NCI-H526 (cell line): ENCODE measurements at regions not wholly inside any gene's neighbourhood (a gene's known extent, or its start where the extent isn't known, plus 50 kb on each side); places are given as distances from the start of the nearest gene placed in this dataset.
"Not testable (repeated sequence)": the region's sequence is repeated elsewhere in the genome, so short reads cannot be mapped to it uniquely, and the experiment has no call there.

Experiments used
- DNase-seq, 2 experiments: peaks; one replicate each; lab custom pipeline; 2025; lab: John Stamatoyannopoulos, UW

DNA sequence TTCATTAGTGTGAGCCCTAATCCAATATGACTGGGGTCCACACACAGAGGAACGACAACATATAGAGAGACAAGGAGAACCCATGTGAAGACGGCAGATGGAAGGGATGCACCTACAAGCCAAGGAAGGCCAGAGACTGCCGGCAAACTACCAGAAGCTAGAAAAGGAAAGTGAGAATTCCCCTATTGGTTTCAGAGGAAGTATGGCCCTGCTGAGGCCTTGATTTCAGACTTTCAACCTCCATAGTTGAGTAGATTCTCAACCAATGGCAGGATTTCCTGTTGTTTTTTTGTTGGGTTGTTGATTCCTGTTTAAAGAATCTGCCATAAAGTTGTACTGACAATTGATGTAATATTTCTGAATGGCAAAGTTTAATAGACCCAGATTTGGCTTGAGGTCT, 241.5 kb downstream of the SATB2 start:
- DNase-seq, result no peak

DNA sequence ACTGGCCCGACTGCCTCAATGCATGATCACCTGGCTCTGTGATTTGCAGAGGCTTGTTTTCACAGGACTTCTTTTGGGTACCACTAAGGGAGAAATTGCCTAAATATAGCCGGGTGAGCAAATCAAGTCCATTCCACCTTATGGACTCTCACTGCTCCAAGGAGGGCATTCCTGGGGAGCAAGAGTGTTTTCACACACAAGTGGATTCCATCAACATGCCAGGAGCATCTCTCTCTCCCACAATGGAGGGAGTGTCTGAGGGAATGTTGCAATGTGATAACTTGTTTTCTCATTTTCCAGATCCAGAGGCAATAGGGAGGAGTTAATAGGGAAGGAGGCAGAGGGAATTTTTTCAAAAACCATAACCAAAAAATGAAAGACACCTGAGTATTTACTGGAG, 250.7 kb downstream of the SATB2 start:
- DNase-seq, result no peak

DNA sequence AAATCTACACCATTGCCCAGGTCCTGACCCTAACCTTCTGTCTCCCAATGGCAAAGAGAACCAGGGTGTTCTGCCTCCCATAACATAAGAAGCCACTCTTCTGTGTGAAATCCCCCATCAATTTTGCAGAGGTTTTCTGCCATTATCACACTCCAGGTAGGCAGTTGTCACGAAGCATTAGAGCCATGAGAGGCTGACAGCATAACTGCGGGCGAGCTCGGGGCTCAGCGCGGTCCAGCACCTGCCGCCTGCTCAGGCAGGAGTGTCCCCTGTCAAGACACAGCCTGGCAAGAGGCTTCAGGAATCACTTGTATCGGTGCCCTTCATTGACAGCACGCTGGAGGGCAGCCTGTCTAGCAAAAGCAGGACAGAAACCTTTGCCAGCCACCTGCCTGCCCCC, 251.2 kb downstream of the SATB2 start:
- DNase-seq, result no peak

DNA sequence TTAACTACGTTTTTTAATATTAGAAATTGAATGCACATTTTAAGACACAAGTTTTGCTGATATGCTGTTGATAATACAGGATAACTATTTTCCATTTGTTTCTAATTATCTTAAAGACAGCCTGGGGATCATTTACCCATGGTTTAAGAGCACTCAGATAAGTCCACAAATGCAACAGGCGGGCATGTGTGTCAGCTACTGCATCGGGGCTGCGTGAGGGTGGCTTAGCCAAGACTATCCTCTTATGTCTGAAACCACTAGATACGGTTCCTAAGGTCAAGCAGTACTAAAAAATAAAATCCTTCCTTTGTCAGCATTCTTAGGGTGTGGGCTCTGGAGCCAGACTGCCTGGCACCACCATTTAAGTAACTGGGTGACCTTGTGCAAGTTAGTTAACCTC, 254.8 kb downstream of the SATB2 start:
- no peak for DNase-seq

DNA sequence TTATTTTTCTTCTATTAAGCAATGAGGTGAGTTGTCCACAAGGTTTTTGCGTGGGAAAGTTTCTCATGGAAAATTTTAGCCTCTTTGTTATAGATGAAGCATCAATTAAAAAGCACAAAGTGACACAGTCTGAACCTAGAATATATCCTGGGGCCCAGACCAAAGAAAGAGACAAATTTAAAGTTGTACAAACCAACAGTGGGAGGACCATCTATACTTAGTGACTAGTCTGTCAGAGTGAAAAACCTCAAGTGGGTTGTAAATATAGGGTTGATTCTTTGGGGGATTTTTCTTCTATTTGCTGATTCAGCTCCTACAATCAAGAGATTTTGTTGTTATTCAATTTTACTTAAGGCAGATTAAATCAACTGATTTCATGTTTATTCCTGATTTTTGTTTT, 256.2 kb downstream of the SATB2 start:
- no peak for DNase-seq

DNA sequence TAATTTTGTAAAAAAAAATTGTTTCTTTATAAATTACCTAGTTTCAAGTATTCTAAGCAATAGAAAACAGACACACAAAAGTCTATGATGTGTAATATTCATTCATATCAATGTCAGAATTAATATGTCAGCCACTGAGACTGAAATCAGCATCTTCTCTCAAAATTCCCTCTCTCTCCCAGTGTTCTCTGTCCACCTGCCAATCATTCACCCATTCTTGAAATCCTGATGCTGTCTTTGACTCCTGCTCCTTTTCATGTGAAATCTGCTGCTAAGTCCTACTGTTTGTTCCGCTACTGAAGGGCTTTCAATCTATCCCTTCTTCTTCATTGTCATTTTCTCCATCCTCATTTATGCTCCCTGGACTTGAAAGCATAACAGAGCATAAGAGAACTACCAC, 257.9 kb downstream of the SATB2 start:
- no peak for DNase-seq

DNA sequence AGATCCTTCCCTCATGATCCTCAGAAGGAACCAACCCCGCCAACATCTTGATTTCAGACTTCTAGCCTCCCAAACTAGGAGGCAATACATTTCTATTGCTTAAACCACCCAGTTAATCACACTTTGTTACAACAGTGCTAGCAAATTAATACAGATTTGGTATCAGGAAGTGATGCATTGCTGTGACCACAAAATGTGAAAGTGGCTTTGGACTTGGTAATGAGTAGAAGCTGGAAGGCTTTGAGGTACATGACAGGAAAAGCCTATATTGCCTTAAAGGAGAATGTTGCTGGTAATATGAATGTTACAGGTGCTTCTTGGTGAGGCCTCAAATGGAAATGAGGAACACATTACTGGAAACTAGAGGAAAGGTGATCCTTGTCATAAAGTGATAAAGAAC, 260.3 kb downstream of the SATB2 start:
- no peak for DNase-seq

DNA sequence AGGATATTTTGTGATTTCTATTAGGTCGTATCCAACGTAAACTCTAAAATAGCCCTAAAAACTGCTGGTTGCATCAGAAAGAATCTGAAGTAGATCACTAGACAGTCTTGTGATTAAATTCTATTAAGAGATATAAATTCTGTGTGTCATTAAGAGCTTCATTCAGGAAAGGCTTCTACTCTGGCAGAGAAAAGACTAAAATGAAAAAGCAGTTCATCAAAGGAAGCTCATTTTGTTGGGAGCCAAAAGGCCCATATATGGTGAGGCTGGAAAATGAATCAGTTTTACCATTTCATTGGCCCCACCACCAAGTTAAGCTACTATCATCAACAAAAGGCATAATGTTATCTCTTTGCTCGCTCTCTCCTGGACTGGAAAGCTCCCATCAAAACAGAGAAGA, 261.1 kb downstream of the SATB2 start:
- DNase-seq, result no peak

DNA sequence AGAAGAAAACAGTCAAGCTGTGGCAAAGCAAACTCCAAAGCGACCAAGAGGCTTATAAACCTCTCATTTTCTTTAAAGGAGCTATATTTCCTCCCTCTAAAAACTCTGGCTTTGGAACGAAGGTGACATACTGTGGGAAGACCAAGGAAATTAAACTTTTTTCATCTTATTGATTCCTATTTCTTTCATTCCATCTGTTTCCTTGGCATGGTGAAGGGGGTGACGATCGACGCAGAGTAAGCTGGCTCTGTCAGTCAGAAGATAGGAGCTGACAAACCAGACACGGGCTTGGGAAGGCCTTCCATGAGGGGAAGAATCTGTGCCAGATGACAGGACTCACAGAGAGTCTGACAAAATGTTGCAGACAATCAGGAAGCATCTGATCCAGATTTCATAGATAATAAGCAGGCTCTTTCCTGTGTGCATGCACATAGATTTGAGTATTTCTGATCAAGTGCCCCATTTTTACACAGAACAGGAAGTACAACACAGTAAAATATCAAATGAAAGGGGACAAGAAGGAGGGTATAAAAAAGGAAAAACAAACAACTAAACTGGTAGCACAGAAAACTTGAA, 261.7 kb downstream of the SATB2 start:
- no peak for DNase-seq

DNA sequence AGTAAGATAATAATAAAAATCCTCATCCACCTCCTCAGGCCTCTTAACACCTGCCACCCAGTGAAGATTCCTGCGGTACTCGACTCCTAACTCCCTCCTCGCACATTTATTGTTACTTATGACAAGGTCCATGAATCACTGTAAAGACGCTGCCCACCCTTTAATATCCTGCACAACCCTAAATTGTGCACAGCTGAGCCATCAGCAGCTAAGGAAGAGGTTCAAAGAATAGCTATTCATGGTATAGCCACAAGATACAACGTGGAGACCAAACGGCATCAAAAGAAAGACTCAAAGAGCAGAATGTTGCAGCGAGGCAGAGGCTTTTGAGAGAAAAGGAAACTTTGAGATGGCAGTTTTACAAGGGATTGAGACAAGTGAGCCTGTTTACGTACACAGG, 266.3 kb downstream of the SATB2 start:
- no peak for DNase-seq

DNA sequence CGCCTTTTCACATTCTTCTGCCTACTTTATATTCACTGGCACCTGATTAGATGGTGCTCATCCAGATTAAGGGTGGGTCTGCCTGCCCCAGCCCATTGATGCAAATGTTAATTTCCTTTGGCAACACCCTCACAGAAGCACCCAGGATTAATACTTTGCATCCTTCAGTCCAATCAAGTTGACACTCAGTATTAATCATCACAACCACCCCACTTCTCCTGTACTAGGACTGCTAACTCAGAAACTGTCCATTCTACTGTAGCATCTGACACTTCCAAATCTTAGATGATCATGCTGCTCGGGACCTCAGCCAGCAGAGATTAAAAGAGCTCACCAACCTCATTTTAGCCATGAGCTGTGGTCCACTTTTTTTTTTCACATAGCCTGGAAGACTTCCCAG, 268.5 kb downstream of the SATB2 start:
- DNase-seq, result no peak

DNA sequence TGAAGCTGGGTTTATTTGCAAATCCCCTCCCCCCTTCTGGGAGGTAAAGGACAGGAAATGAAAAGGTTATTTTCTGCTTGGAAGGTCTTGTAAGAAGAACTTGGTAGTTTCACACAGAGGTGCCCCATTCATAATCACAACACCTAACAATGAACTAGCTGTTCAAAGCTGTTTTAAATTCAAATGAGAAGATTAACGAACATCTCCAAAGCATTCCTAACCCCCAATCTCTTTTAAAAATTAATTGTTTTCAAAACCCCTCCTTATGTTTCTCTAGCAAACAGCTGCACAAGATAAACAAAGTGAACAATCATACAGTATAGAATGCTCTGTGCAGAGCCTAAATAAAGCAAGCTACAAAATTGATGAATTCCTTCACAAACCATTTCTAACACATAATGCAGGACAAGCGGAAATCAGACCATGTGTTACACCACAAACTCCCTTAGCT, 271.4 kb downstream of the SATB2 start:
- DNase-seq, result peak; percentile 43 to 54

DNA sequence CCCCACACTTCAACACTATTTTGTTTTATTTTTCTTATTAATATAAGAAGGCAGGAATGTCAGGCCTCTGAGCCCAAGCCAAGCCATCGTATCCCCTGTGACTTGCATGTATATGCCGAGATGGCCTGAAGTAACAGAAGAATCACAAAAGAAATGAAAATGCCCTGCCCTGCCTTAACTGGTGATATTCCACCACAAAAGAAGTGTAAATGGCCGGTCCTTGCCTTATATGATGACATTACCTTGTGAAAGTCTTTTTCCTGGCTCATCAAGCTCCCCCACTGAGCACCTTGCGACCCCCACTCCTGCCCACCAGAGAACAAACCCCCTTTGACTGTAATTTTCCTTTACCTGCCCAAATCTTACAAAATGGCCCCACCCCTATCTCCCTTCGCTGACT, 272.6 kb downstream of the SATB2 start:
- not testable (repeated sequence) for DNase-seq

DNA sequence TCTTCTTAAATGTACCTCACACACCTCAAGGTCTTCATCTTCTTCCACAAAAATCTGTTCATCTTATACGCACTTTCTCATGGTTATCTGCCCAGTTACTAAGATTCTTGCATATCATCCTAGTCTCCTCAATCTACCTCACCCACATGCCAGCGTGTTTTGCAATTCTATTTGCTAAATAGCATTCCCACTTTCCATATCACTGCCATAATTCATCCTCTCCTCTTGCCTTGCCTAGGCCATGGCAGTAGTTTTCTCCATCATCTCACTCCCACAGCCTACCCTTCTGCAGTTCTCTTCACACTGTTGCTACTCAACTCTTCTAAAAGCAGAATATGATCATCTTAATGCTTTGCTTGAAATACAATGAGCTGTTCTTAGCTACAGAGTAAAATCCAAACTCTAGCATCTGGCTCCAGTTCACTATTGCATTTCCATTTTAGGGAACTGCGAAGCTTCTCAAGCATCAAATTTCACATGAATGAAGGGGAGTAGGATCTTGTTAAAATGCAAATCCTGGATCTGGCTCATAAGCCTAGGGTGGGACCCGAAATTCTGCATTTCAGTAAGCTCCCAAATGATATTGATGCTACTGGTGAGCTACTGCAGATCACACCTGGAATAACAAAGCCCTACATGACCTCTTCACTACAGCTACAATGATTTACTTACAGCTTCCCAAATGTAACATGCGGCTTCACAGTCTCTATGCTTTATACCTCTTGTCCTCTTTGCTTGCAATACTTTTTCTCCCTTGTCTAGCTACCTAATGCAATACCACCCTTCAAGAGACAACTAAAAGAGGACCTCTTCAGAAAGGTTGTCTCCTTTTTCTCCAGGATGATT, 293.9 kb downstream of the SATB2 start:
- peak; percentile 62 to 80 for DNase-seq

DNA sequence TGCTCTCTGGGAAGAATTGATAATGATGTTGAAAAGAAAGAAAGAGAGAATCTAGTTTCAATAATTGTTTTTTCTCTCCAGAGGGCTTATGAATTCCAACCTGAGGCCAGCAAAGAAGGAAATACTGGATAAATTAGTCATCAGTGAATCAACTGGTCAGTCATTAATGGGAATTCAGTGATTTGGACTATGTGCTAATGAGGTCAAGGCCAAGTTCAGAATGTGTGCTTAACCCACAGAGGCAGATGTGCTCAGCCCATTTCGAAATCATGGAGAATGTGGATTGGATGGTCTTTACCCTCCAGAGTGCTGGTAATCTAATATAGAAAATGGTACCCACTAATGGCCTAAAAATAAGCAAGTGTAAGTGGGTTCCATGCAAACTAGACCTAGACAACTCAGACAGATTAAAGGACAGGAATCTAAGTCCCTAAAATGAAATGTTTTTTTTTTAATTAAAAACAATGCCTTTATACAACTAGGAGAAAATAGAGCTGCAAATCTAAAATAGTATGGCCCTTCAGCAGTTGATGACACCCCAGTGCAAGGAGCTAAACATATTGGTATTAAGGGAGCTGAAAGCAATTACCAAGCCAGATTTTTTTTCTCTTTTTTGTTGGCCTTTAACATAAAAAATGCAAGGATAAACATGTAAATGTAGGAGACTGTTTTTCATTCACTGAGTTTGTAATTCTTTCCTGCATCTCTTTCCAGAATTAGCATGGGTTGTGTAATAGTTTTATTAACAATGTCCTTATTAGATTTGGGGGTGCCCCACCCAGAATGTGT, 296.9 kb downstream of the SATB2 start:
- DNase-seq, result no peak

DNA sequence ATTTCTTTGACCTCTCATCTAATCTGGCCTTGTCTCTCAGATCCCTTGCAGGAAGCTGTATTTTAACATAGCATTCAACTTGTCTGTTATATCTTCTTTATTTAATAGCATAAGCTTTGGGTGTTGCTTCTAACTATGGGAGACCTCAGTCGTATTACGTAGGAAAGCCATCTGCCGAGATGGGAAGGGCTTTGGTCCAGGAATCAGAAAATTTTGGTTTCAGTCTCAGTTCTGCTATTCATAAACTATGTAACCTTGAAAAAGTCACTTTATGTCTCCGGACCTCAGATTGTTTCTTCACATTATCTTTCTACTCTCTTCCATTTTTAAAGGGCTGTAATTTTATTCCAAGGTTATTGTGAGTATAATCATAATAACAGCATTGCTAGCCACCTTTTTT, 297.7 kb downstream of the SATB2 start:
- DNase-seq, result no peak

DNA sequence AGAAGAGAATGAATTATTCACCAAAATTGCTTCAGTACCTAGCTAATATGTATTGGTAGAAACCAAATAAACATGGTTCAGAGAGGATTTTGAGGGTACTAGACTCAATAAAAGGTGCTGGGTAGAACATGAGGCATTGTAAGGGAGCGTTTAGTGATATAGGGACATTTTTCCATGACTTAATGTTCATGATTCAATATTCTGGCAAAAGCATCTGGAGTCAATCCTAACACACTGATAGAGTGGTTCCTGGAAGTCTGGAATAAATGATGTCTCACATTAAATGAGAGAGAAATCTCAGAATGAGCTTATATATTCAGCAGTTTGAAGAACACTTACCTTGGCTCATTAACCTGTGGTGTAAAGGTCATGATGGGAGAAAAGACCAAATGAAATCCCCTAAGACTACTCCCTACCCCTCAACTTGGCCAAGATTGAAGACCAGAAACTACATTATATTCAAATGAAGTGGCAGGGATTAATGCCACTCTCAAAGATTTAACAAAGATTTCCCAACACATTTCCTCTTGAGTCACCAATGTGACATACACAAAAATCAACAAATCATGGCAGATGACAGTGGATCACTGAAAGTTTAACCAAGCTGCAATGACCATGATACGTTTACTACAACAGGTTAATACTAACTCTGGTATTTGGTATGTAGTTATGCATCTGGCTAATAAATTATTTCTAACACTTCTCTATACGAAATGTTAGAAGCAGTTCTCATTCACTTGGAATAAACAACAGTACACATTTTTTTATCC, 309.5 kb downstream of the SATB2 start:
- DNase-seq, result no peak

DNA sequence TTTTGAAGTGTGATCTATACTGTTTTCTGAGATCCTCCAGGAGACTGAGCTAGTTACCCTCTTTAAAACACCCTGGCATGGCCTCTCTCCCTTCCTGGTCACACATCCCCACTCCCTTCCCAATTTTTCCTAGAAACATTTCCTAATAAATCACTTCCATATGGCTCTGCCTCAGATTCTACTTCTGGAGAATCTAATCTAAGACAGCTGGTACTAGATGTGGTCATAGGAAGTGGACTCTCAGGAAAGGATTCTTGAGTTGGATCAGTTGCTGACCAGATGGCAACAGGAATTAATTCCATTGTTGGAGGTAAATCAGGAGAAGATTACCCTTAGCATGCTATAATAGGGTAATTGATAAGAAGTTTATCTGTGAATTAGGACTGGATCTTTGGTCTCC, 310.5 kb downstream of the SATB2 start:
- DNase-seq, result no peak

DNA sequence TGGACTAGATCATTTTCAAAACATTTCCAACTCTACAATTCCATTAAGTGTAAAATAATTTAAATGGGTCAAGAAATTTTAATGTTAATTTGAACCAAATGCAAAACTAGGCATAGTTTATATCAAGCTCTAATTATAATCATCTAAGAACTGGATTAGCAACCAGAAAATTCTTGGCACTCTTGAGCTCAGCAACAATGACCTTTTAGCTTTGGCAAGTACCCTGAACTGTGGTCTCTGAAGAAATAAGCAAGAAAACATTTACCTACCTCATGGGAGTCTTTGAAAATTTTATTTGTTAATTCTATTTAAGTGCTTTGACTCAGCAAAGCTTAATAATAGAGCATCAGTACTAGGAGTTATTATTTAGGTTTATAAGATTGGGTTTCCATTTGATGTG, 313.2 kb downstream of the SATB2 start:
- DNase-seq, result no peak

DNA sequence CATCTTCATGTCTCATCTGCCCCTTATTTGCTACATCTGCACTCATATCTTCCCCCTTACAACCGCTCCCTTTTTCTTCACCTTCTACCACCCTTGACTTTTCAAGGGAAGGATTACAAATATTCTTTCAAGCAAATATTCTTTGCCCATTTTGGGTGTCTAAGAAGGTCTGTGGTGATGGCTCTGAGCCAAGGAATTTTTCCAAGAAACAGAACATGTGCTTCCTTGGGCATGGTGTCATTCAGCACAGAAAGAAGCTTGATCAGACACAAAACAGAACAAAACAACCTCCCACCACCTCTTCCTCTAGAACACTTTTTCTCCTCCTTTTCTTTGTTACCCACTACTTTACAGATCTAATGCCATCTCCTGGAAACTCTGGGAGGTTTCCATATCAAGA, 313.7 kb downstream of the SATB2 start:
- no peak for DNase-seq

DNA sequence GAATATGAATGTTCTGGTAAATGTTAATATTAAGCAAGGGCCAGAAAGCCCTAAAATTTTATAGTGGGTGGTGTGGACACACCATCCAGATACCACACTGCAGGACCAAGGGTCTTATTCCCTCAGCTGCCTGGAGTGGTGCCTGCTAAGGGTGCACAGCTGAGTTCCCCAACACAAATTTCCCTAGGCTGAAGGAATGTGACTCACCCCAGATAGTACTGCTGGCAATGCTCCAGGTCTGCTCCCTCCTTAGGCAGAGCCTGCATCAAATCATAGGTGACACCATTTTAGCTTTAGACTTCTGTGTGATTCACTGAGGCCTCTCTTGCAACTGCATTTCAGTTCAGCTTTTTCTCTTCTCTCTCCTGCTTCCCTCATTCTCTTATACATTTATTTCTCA, 321.1 kb downstream of the SATB2 start:
- no peak for DNase-seq

DNA sequence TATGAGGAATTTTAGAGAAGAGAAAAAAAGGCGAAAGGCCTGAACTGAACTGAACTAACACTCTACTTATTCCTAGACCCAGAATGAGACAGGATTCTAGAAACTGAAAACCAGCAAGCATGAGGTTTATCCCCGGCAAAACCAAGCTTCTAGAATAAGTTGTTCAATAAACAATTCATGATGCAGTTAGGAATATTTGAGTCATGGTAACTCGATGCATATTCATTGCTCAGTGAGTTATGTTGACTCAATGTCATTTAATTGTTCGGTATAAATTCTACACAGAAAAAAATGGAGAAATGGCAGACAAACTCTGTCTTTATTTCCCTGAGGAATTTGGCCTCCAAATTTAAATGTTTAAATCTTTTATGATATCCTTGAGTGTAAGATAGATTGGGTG, 321.5 kb downstream of the SATB2 start:
- no peak for DNase-seq
